Stimulated activated effector memory CD8-positive, alpha-beta T cell treated with anti-CD3 and anti-CD28 coated beads, Interleukin-12 subunit alpha, Interleukin-12 subunit beta, amount 100 ng/mL, for 72 hours (primary cell): ENCODE measurements at regions not wholly inside any gene's neighbourhood (a gene's known extent, or its start where the extent isn't known, plus 50 kb on each side); places are given as distances from the start of the nearest gene placed in this dataset.
"Not testable (repeated sequence)": the region's sequence is repeated elsewhere in the genome, so short reads cannot be mapped to it uniquely, and the experiment has no call there.

Experiments
- ATAC-seq: fragments of 150-1000 bp; cut with Tn5 transposase; 2 replicates; pipeline ENCODE4 v1.10.0; 2021
- DNase-seq, 2 donors: peaks; one replicate each; pipeline ENCODE4 v3.0.0; 2021 to 2022; ENCODE audit warnings: low spot score in 2 of 2
- H3K27ac Mint-ChIP-seq: one replicate; pipeline ENCODE4 v1.8.0; 2022; ENCODE audit warnings: mild to moderate bottlenecking, mixed read lengths
- H3K36me3 Mint-ChIP-seq: one replicate; pipeline ENCODE4 v1.8.0; 2022; ENCODE audit warnings: mild to moderate bottlenecking, mixed read lengths
- H3K4me1 Mint-ChIP-seq: one replicate; pipeline ENCODE4 v1.8.0; 2022; ENCODE audit warnings: mixed read lengths
- H3K4me3 Mint-ChIP-seq: one replicate; pipeline ENCODE4 v1.8.0; 2022; ENCODE audit warnings: mild to moderate bottlenecking, mixed read lengths
- H3K9me3 Mint-ChIP-seq: one replicate; pipeline ENCODE4 v1.8.0; 2022; ENCODE audit warnings: mixed read lengths

DNA sequence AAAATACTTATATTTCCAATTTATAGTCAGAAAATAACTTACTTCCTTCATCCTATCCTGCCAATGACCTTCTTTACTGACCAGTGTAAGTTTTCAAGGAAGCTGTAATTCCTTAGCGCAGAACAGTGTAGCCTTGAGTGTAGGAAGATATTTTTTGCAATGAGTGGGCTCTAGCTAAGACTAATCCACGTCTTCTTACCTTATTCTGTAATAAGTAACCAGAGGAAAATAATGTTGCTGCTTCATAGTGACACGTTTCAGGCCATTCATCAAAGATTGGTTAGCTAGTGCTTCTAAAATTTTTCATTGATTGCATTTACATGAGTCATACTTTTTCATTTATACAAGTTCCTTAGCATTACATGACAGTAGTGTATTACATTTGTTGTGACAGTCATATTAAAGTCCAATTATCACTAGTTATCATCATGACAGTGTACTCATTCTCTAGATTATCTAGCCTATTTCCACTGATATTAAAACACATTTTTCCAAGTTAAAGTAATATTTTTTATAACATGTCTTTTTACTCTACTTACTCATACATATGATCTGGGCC lies 403.8 kb upstream of the EPHA3 start:
- ATAC-seq = no peak
- no peak overlapping the region for H3K27ac Mint-ChIP-seq
- no peaks in the 10 kb centered on the region for H3K36me3 Mint-ChIP-seq
- no peak for DNase-seq
- H3K4me1 Mint-ChIP-seq = no peaks in the 10 kb centered on the region
- H3K4me3 Mint-ChIP-seq = no peak overlapping the region
- peaks cover 3% of the 10 kb centered on the region for H3K9me3 Mint-ChIP-seq

DNA sequence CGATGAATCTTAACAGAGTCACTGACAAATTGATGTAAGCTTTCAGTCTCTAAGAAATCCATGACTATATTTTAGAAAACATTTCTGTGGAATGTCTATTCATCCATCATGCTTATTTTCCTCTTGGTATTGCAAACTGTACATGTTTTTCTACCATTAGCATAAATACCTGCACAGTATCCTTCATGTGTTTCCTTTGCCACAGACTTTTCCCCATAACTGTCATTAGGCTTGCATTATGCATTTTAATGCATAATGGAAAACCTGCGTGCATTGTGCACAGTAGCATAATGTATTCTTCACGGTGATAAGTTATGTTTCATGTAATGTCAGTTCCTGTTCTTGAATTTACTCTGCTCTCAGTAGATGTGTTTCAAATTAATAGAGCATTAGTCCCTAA lies 403.1 kb upstream of the EPHA3 start:
- Mint-ChIP-seq H3K4me3 (no peak overlapping the region), H3K4me1 (no peaks in the 10 kb centered on the region), H3K27ac (no peak overlapping the region), H3K36me3 (no peaks in the 10 kb centered on the region), H3K9me3 (peaks cover 3% of the 10 kb centered on the region)
- no peak for DNase-seq
- ATAC-seq = no peak

DNA sequence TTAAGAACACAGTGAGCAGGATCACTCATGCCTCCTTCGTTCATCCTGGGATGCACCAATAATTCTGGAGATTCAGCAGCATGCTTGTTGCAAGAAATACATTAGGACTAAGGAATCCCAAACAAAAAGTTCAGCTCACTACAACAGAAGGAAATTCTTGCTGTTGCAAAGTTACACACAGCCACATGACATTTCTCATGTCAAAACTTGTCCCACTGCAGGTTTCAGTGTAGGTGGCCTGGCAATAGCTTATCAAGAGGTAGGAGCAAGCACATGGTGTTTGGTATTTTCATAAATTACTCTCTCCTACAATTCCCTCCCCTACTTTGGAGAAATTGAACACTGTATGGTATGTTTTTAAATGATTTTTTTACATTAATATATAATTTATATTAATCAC lies 399.6 kb upstream of the EPHA3 start:
- Mint-ChIP-seq H3K9me3 (peaks cover 5% of the 10 kb centered on the region), H3K4me3 (no peak overlapping the region), H3K27ac (no peak overlapping the region), H3K4me1 (no peaks in the 10 kb centered on the region), H3K36me3 (no peaks in the 10 kb centered on the region)
- ATAC-seq = no peak
- DNase-seq = no peak

DNA sequence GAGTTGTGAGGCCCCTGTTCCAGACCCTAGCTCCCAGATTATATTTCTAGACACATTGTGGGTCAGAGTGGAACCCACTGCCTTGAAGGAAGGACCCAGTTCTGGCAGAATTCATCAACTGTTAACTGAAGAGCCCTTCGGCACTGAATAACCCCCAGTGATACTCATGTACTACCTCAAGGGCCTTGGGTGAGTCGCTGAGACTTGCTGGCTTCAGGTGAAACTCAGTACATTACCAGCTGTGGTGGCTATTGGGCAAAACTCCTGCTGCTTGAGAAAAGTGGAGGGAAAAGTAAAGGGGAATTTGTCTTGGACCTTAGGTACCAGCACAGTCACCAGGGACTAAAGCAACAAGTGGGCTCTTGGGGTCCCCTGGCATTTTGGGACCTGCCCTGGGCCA lies 394.9 kb upstream of the EPHA3 start:
- no peaks in the 10 kb centered on the region for H3K36me3 Mint-ChIP-seq
- DNase-seq = no peak
- H3K4me1 Mint-ChIP-seq = no peaks in the 10 kb centered on the region
- ATAC-seq = no peak
- no peak overlapping the region for H3K4me3 Mint-ChIP-seq
- H3K9me3 Mint-ChIP-seq = peaks cover 16% of the 10 kb centered on the region
- H3K27ac Mint-ChIP-seq = no peak overlapping the region

DNA sequence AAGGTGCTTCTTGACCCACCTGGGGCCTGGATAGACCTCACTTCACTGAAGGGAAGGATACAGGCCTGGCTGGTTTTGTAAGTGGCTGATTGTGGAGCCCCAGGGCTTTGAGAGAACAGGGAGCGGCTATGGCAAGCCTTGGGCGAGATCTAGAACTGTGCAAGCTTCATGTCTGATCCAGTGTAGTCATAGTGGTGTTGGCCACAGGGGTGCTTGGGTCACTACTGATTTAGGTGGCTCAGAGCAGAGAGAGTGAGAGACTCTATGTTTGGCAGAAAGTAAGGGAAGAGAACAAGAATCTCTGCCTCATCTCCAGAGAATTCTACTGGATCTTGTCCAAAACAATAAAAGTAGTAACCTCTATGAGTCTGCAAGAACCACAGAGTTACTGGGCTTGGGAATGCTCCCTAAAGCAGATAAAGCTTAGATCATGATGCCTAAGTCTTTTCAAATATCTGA lies 394.2 kb upstream of the EPHA3 start:
- no peak for ATAC-seq
- Mint-ChIP-seq H3K4me1 (no peaks in the 10 kb centered on the region), H3K4me3 (no peak overlapping the region)

DNA sequence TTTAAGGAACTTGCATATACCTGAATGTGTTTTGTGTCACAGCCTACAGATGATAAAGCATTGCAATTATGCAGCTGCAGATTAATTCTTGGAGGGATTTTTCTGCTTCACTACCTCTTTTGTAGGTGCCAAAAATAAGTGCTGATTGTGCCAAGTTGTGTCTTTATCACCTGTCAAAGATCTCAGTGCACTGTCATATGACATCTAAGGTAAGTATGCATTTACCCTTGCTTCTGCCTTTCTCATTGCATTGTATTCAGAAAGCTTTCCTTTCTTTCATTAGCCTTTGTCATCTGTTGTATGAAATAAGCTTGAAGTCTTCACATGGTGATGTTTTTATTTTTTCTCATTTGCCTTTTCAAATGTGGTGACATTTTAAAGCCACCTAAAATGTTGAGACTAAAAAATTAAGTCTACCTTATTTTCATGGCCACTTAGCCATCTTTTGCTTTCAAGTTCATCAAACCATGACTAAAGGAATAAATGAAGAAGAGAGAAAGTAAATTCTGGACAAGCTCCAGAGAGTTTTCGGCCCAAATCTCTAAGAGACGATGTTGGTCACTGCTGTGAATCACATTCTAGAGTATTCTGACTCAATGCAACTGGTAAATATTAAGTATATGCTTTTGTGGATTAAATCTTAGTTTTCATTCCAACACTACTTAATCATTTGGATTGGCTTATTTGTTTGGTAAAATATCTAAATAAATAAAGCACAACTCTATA lies 381.8 kb upstream of the EPHA3 start:
- Mint-ChIP-seq H3K4me1 (no peaks in the 10 kb centered on the region), H3K4me3 (no peak overlapping the region), H3K9me3 (peaks cover 8% of the 10 kb centered on the region), H3K36me3 (no peaks in the 10 kb centered on the region), H3K27ac (no peak overlapping the region)
- DNase-seq (no peak), ATAC-seq (no peak)

More for the DNA sequence above, 394.2 kb upstream of the EPHA3 start:
- Mint-ChIP-seq H3K27ac (no peak overlapping the region), H3K36me3 (no peaks in the 10 kb centered on the region), H3K9me3 (peaks cover 16% of the 10 kb centered on the region)
- DNase-seq = no peak

DNA sequence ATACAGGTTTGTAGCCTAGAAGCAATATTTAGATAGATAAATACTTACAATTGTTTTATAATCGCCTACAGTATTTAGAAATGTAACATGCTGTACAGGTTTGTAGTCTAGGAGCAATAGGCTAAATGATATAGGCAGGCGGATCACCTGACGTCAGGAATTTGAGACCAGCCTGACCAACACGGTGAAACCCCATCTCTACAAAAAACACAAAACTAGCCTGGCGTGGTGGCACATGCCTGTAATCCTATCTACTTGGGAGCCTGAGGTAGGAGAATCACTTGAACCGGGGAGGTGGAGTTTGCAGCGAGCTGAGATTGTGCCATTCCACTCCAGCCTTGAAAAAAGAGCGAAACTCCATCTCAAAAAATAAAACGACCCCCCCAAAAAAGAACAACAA lies 375.2 kb upstream of the EPHA3 start:
- Mint-ChIP-seq H3K27ac (no peak overlapping the region), H3K9me3 (peaks cover 9% of the 10 kb centered on the region), H3K36me3 (no peaks in the 10 kb centered on the region), H3K4me3 (no peak overlapping the region), H3K4me1 (no peaks in the 10 kb centered on the region)
- no peak for DNase-seq
- no peak for ATAC-seq

DNA sequence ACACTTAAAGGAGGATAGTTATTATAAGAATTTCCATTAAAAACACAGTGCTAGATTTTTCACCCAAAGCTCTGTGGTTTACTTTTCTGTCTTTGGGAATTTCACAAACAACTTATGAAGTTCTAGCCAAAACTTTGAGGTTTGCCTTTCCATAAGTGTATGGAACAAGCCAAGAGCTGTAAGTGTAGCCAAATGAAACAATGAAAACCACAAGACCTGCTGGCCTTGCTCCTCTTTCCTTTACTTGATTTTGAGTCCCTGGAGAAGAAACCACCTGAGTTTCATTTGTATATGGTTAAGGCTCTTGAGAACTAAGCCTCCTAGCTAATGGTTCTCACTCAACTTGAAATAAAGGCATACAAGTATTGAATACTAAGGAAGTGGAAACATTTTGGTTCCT lies 365.3 kb upstream of the EPHA3 start:
- no peaks in the 10 kb centered on the region for H3K4me1 Mint-ChIP-seq
- no peak for ATAC-seq
- no peak overlapping the region for H3K27ac Mint-ChIP-seq
- peaks cover 18% of the 10 kb centered on the region for H3K9me3 Mint-ChIP-seq
- no peak overlapping the region for H3K4me3 Mint-ChIP-seq
- H3K36me3 Mint-ChIP-seq = no peaks in the 10 kb centered on the region
- no peak for DNase-seq

DNA sequence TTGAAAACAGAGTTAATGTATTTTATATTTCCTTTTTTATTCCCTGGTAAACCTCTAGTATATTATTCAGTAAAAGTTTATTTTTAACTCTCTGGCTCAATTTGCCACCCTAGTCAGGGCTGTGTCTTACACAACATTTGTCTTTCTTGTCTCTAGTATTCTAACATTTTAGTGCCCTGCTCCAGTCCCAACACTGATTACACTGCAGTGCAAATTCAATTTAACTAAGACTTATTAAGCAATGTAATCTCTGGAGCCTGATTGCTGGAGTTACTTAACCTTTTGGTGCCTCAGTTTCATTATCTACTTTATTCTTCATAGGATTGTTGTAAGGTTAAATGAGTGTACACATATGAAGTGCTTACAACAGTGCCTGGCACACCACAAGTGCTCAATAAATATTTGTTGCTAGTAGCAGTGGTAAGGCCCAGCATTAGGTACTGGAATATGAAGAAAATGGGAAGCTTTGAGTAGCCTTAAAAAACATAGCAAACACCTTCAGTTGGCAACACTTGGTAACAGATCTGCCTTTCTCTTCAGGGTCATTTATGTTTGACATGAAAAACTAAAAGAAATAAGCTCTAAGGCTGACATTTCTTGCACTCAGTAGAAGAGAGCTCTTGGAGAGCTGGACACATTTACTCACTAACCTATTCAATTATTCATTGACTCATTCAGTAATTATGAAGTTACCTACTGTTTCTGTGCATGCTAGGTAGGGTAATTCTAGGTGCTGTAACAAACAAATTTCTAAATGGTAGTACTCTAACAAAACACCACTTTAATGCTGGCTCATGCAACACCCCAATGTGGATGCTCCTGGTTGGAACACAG lies 364.5 kb upstream of the EPHA3 start:
- H3K4me3 Mint-ChIP-seq = no peak overlapping the region
- no peak overlapping the region for H3K27ac Mint-ChIP-seq
- peaks cover 16% of the 10 kb centered on the region for H3K9me3 Mint-ChIP-seq
- ATAC-seq = no peak
- DNase-seq = no peak
- no peaks in the 10 kb centered on the region for H3K36me3 Mint-ChIP-seq
- H3K4me1 Mint-ChIP-seq = no peaks in the 10 kb centered on the region

DNA sequence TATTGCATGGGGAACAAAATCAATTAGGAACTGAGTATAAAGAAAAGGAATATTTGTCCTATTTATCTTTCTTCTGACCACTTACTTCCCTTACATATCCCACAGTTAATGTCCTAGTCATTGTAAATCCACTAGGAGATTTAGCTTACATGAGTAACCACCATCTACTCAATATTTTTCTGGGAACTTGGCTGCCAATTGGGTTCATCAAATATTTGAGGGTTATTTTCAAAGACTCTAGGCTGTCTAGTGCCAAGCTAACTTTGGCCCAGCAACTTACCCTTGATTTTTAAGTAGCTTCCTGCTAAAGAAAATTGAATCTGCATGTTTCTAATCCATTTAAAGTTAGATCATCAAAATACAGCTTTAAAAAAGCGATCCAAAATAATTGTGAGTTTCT lies 362.5 kb upstream of the EPHA3 start:
- Mint-ChIP-seq H3K9me3 (peaks cover 21% of the 10 kb centered on the region), H3K4me3 (no peak overlapping the region), H3K27ac (no peak overlapping the region), H3K36me3 (no peaks in the 10 kb centered on the region), H3K4me1 (no peaks in the 10 kb centered on the region)
- ATAC-seq = no peak
- DNase-seq = no peak

DNA sequence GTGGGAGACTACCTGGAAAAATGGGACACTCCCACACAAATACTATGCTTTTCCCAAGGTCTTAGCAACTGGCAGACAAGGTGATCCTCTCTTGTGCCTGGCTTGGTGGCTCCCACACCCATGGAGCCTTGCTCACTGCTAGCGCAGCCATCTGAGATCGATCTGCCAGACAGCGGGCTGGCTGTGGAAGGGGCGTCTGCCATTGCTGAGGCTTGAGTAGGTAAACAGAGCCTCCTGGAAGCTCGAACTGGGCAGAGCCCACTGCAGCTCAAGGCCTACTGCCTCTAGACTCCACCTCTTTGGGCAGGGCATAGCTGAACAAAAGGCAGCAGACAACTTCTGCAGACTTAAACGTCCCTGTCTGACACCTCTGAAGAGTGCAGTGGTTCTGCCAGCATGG lies 360.3 kb upstream of the EPHA3 start:
- H3K36me3 Mint-ChIP-seq, ATAC-seq, DNase-seq, H3K27ac Mint-ChIP-seq, H3K4me1 Mint-ChIP-seq, H3K4me3 Mint-ChIP-seq: not testable (repeated sequence)
- H3K9me3 Mint-ChIP-seq = peaks cover 16% of the 10 kb centered on the region

DNA sequence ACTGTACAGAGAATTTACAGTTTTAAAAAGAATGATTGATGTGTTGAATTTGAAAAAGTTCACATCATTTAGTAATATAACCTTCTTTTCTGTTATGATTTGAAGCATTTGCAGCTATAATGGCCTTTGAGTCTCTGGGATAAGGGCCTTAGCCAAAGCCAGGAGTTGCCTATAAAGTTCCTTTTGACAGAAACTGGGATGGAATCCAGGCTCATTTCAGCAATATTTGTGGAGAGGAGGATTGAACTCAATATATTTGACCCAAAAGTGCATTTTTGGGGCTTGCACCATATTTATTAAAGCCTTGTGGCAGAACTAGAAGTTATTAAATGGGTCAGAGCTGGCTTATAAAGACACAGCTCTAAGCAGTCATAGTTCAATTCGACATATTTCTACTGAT lies 348.7 kb upstream of the EPHA3 start:
- H3K36me3 Mint-ChIP-seq = no peaks in the 10 kb centered on the region
- peaks cover 12% of the 10 kb centered on the region for H3K9me3 Mint-ChIP-seq
- H3K4me3 Mint-ChIP-seq = no peak overlapping the region
- DNase-seq (no peak), ATAC-seq (no peak)
- no peak overlapping the region for H3K27ac Mint-ChIP-seq
- H3K4me1 Mint-ChIP-seq = no peaks in the 10 kb centered on the region

DNA sequence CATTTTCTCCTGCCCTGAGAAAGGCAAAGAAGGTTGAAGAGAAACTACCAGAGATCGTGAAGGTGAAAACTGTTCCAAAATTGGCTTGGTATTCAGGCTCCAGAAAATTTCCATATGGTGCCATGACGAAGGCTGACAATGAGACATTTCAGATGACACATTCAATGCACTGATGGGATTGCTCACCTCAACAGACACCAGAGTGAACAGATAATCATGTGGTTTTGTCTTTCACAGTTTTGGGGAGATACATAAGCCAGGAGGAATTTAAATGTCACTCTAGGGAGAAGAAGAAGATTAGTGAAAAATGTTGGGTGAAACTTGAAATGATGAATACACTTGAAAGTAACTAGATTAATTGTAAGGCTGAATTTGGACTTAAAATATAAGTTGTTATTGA lies 339.7 kb upstream of the EPHA3 start:
- no peak for DNase-seq
- H3K27ac Mint-ChIP-seq = no peak overlapping the region
- H3K9me3 Mint-ChIP-seq = peaks cover 16% of the 10 kb centered on the region
- H3K4me1 Mint-ChIP-seq = no peaks in the 10 kb centered on the region
- no peaks in the 10 kb centered on the region for H3K36me3 Mint-ChIP-seq
- no peak for ATAC-seq
- no peak overlapping the region for H3K4me3 Mint-ChIP-seq

DNA sequence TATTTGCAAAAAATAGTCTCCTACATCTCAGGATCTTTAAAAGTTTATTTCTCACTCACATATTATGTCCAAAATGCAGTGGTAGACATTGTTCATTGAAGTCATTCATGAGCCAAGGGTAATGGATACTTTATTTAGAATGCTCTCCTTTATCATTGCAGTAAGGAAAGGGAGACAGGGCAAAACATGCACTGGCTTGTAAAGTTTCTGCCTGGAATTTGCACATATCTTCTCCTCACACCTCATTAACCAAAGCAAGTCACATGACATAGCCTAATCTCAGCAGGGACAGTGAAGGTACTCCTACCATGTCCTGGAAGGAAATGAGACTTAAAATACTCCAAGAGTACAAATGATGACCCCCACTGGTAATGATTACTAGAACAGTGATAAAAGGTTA lies 333.7 kb upstream of the EPHA3 start:
- H3K27ac Mint-ChIP-seq = no peak overlapping the region
- no peak for DNase-seq
- ATAC-seq = no peak
- no peaks in the 10 kb centered on the region for H3K36me3 Mint-ChIP-seq
- H3K4me3 Mint-ChIP-seq = no peak overlapping the region
- H3K4me1 Mint-ChIP-seq = no peaks in the 10 kb centered on the region
- H3K9me3 Mint-ChIP-seq = peaks cover 34% of the 10 kb centered on the region

DNA sequence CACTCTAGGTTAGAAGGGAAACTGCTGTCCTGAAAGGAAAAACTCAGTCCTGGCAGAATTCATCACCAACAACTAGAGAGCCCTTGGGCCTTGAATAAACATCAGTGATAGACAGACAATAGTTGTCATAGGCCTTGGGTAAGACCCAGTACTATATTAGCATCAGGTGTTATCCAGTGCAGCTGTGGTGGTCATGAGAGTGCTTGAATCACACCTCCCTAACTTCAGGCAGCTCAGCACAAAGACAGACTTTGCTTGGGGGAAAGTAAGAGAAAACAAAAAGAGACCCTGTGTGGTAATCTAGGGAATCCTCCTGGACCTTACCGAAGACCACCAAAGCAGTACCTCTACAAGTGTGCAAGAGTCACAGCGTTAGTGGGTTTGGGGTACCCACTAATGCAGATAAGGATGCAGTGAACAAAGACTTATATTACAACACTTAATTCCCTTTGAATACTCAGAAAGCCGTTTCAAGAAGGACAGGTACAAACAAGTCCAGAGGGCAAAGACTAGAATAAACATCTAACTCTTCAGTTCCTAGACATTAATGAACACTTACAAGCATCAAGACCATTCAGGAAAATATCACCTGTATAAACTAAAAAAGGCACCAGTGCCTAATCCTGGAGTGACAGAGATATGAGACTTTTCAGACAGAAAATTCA lies 332.3 kb upstream of the EPHA3 start:
- no peak overlapping the region for H3K4me3 Mint-ChIP-seq
- H3K36me3 Mint-ChIP-seq = no peaks in the 10 kb centered on the region
- peaks cover 29% of the 10 kb centered on the region for H3K9me3 Mint-ChIP-seq
- ATAC-seq = no peak
- H3K27ac Mint-ChIP-seq = no peak overlapping the region
- no peak for DNase-seq
- no peaks in the 10 kb centered on the region for H3K4me1 Mint-ChIP-seq
